Tibial nerve (tissue), 4 donors: ENCODE measurements at regions not wholly inside any gene's neighbourhood (a gene's known extent, or its start where the extent isn't known, plus 50 kb on each side); places are given as distances from the start of the nearest gene placed in this dataset.

ENCODE experiments used
- DNase-seq, 2 donors: peaks; one replicate each; pipeline ENCODE4 v3.0.0-alpha.2; 2019; ENCODE audit warnings: low spot score in 2 of 2
- H3K27ac ChIP-seq, 4 donors: fragments of 200-600 bp; sonication (generic) in 3 of 4; one replicate each; pipeline ENCODE4 v1.5.1; 2017 to 2019; ENCODE audit warnings: mild to moderate bottlenecking in 1 of 4
- H3K27me3 ChIP-seq, 2 donors: fragments of 200-600 bp; sonication (generic) in 1 of 2; one replicate each; pipeline versions ENCODE4 v1.5.1 to v1.6.0; 2017 to 2019
- H3K36me3 ChIP-seq, 3 donors: fragments of 200-600 bp; sonication (generic); one replicate each; pipeline ENCODE4 v1.5.1; 2018 to 2019
- H3K4me1 ChIP-seq, 4 donors: fragments of 200-600 bp; sonication (generic) in 3 of 4; one replicate each; pipeline ENCODE4 v1.5.1; 2017 to 2019
- H3K4me3 ChIP-seq, 4 donors: fragments of 200-600 bp; sonication (generic) in 3 of 4; one replicate each; pipeline ENCODE4 v1.5.1; 2017 to 2019; ENCODE audit warnings: mild to moderate bottlenecking in 1 of 4, moderate library complexity in 1 of 4
- H3K9me3 ChIP-seq, 4 donors: fragments of 200-600 bp; sonication (generic) in 3 of 4; one replicate each; pipeline ENCODE4 v1.5.1; 2017 to 2019
- EP300 ChIP-seq, 2 donors: sonication (generic); formaldehyde crosslinking; IDR thresholded peaks; one replicate each; pipeline ENCODE4 v1.6.1; 2017; ENCODE audit warnings: antibody characterized with exemption in 2 of 2, mild to moderate bottlenecking in 1 of 2
- POLR2A ChIP-seq, 2 donors: fragments of 450-650 bp; IDR thresholded peaks; one replicate each; pipeline ENCODE4 v1.6.1; 2017; ENCODE audit warnings: antibody characterized with exemption in 2 of 2, mild to moderate bottlenecking in 2 of 2, moderate library complexity in 2 of 2
- WGBS, 2 donors: methylation state at CpG; one replicate each; pipeline ENCODE4 v1.1.5; 2018; 5-methylcytosine and 5-hydroxymethylcytosine counted together
- TF ChIP-seq, protein P1 (sequence below), 5 experiments: fragments of 200-600 bp in 3 of 5; fragments of 450-650 bp in 2 of 5; sonication (generic) in 3 of 5; IDR thresholded peaks; one replicate each; pipeline ENCODE4 v1.5.1; 2016 to 2019; ENCODE audit warnings: antibody characterized with exemption in 5 of 5, mild to moderate bottlenecking in 3 of 5, moderate library complexity in 2 of 5

GRCh38 chr1:163758977-163759670 is 437.4 kb downstream of the NUF2 start:
- H3K36me3 ChIP-seq, result no peaks in the 10 kb centered on the region

GRCh38 chr1:163761898-163762297 is 440.1 kb downstream of the NUF2 start:
- 50 to 84% methylated on average over 3 of the region's 3 CpGs for WGBS, 2 donors
- TF ChIP-seq EP300 (IDR thresholded peaks at IDR 0.05) (no peak), POLR2A (IDR thresholded peaks at IDR 0.05) (no peak)
- TF ChIP-seq, protein P1, sequence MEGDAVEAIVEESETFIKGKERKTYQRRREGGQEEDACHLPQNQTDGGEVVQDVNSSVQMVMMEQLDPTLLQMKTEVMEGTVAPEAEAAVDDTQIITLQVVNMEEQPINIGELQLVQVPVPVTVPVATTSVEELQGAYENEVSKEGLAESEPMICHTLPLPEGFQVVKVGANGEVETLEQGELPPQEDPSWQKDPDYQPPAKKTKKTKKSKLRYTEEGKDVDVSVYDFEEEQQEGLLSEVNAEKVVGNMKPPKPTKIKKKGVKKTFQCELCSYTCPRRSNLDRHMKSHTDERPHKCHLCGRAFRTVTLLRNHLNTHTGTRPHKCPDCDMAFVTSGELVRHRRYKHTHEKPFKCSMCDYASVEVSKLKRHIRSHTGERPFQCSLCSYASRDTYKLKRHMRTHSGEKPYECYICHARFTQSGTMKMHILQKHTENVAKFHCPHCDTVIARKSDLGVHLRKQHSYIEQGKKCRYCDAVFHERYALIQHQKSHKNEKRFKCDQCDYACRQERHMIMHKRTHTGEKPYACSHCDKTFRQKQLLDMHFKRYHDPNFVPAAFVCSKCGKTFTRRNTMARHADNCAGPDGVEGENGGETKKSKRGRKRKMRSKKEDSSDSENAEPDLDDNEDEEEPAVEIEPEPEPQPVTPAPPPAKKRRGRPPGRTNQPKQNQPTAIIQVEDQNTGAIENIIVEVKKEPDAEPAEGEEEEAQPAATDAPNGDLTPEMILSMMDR (IDR thresholded peaks at IDR 0.05), result no peak
- H3K36me3 ChIP-seq, result no peaks in the 10 kb centered on the region
- H3K4me3 ChIP-seq, result no peak overlapping the region
- H3K4me1 ChIP-seq, result no peaks in the 10 kb centered on the region
- H3K9me3 ChIP-seq, result no peaks in the 10 kb centered on the region
- no peak for DNase-seq
- no peak overlapping the region for H3K27ac ChIP-seq
- H3K27me3 ChIP-seq, result no peaks in the 10 kb centered on the region

More at GRCh38 chr1:163758977-163759670, 437.4 kb downstream of the NUF2 start:
- no peak for DNase-seq
- TF ChIP-seq EP300 (IDR thresholded peaks at IDR 0.05), result no peak
- TF ChIP-seq, protein P1 (IDR thresholded peaks at IDR 0.05), result no peak
- no peak for TF ChIP-seq POLR2A (IDR thresholded peaks at IDR 0.05)
- Histone ChIP-seq H3K4me3 (no peak overlapping the region), H3K4me1 (no peaks in the 10 kb centered on the region), H3K27ac (no peak overlapping the region), H3K9me3 (peaks cover 0 to 6% (median 0%) of the 10 kb centered on the region in 4 donors), H3K27me3 (no peaks in the 10 kb centered on the region)
- 82 to 85% methylated on average over 3 of the region's 3 CpGs for WGBS, 2 donors

DNA sequence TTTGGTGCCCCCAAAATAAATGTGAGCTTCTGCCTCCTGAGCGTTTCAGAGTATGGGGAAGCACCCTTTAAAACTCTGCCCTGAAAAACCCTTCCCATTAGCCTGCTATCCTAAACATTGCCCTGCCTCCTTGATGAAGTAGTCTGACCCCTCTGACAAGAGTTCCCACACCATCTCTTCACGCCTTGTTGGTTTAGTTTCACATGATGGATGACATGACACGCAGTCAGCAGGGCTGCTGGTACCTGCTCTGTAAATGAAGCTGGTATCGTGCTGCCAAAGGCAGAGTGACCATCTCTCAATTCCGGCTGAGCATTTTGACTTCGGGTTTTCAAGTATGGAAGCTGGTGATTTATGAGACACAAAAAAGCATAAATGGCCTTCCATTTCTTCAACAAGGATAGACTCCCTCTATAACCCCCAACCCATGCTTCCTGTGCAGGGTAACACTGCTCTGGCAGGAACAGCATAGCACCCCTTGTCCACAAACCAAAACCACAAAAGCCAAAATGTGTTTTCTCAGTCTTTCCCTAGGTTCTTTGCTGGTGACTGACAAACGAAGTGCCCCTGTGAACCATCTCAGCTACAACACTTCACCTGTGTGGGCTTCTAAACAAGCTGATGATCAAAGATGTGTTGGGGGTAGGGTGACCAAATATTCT is 444.6 kb downstream of the NUF2 start:
- Histone ChIP-seq H3K36me3 (no peaks in the 10 kb centered on the region), H3K4me1 (no peaks in the 10 kb centered on the region), H3K9me3 (no peaks in the 10 kb centered on the region), H3K27me3 (no peaks in the 10 kb centered on the region), H3K4me3 (no peak overlapping the region), H3K27ac (no peak overlapping the region)
- DNase-seq, result no peak
- 76 to 83% methylated on average over 7 of the region's 7 CpGs for WGBS, 2 donors
- TF ChIP-seq POLR2A (IDR thresholded peaks at IDR 0.05) (no peak), EP300 (IDR thresholded peaks at IDR 0.05) (no peak)
- TF ChIP-seq, protein P1 (IDR thresholded peaks at IDR 0.05), result no peak

GRCh38 chr1:163768576-163768975 is 446.8 kb downstream of the NUF2 start:
- H3K4me3 ChIP-seq, result no peak overlapping the region
- H3K4me1 ChIP-seq, result no peaks in the 10 kb centered on the region
- WGBS, 2 donors, result 76 to 82% methylated on average over 5 of the region's 5 CpGs
- no peak for DNase-seq
- no peaks in the 10 kb centered on the region for H3K27me3 ChIP-seq
- no peaks in the 10 kb centered on the region for H3K9me3 ChIP-seq
- TF ChIP-seq, protein P1 (IDR thresholded peaks at IDR 0.05), result no peak
- TF ChIP-seq EP300 (IDR thresholded peaks at IDR 0.05) (no peak), POLR2A (IDR thresholded peaks at IDR 0.05) (no peak)
- no peak overlapping the region for H3K27ac ChIP-seq
- H3K36me3 ChIP-seq, result no peaks in the 10 kb centered on the region

GRCh38 chr1:163770265-163770664 is 448.5 kb downstream of the NUF2 start:
- 43 to 54% methylated on average over 4 of the region's 4 CpGs for WGBS, 2 donors
- H3K36me3 ChIP-seq, result no peaks in the 10 kb centered on the region

More at GRCh38 chr1:163770265-163770664, 448.5 kb downstream of the NUF2 start:
- Histone ChIP-seq H3K4me1 (no peaks in the 10 kb centered on the region), H3K27me3 (no peaks in the 10 kb centered on the region), H3K9me3 (no peaks in the 10 kb centered on the region), H3K27ac (no peak overlapping the region), H3K4me3 (no peak overlapping the region)
- TF ChIP-seq POLR2A (IDR thresholded peaks at IDR 0.05) (no peak), EP300 (IDR thresholded peaks at IDR 0.05) (no peak)
- TF ChIP-seq, protein P1 (IDR thresholded peaks at IDR 0.05), result no peak
- DNase-seq, result no peak
